Left lung (tissue), 4 donors: ENCODE measurements at regions not wholly inside any gene's neighbourhood (a gene's known extent, or its start where the extent isn't known, plus 50 kb on each side); places are given as distances from the start of the nearest gene placed in this dataset.

Experiments used
- ATAC-seq: fragments of 200-7000 bp; cut with Tn5 transposase; one replicate; pipeline ENCODE4 v1.9.1; 2020; ENCODE audit warnings: moderate library complexity
- DNase-seq, 4 donors: peaks; one replicate each; pipeline ENCODE4 v3.0.0-alpha.2; 2013 to 2020
- H3K27ac ChIP-seq, 2 donors: fragments of 200-600 bp; sonication (generic) in 1 of 2; one replicate each; pipeline versions ENCODE4 v1.5.0 to v1.8.0; 2020 to 2021
- H3K27me3 ChIP-seq, 2 donors: fragments of 200-600 bp; sonication (generic) in 1 of 2; one replicate each; pipeline versions ENCODE4 v1.5.0 to v1.8.0; 2020 to 2021
- H3K36me3 ChIP-seq, 2 donors: fragments of 200-600 bp; sonication (generic) in 1 of 2; one replicate each; pipeline versions ENCODE4 v1.5.0 to v1.8.0; 2020 to 2021
- H3K4me1 ChIP-seq, 2 donors: fragments of 200-600 bp; one replicate each; pipeline ENCODE4 v1.8.0; 2021
- H3K4me3 ChIP-seq, 2 donors: fragments of 200-600 bp; sonication (generic) in 1 of 2; one replicate each; pipeline versions ENCODE4 v1.5.0 to v1.8.0; 2020 to 2021; ENCODE audit warnings: mild to moderate bottlenecking in 1 of 2
- H3K9me3 ChIP-seq, 2 donors: fragments of 200-600 bp; sonication (generic) in 1 of 2; one replicate each; pipeline versions ENCODE4 v1.5.0 to v1.8.0; 2020 to 2021
- intact Hi-C, 2 donors: fragments of 100-400 bp; cut with DNase I; formaldehyde crosslinking; loops; one replicate each; pipeline versions ENCODE4 v1.11.2 to v1.14.2; 2022
- TF ChIP-seq, protein P1 (sequence below), 2 donors: fragments of 200-600 bp; sonication (generic) in 1 of 2; IDR thresholded peaks; one replicate each; pipeline versions ENCODE4 v1.5.0 to v1.8.0; 2021; ENCODE audit warnings: antibody characterized with exemption in 2 of 2
- donor health status: DM: no; HTN: yes; CAD: no.
- donor health status: DM: no; HTN: no; CAD: no.

GRCh38 chr4:143089847-143090246 lies 94.9 kb upstream of the USP38 start:
- DNase-seq (no peak), ATAC-seq (no peak)
- peaks cover 0 to 5% of the 10 kb centered on the region in 2 donors for H3K9me3 ChIP-seq
- H3K27me3 ChIP-seq = no peaks in the 10 kb centered on the region
- no peaks in the 10 kb centered on the region for H3K36me3 ChIP-seq
- TF ChIP-seq, protein P1, sequence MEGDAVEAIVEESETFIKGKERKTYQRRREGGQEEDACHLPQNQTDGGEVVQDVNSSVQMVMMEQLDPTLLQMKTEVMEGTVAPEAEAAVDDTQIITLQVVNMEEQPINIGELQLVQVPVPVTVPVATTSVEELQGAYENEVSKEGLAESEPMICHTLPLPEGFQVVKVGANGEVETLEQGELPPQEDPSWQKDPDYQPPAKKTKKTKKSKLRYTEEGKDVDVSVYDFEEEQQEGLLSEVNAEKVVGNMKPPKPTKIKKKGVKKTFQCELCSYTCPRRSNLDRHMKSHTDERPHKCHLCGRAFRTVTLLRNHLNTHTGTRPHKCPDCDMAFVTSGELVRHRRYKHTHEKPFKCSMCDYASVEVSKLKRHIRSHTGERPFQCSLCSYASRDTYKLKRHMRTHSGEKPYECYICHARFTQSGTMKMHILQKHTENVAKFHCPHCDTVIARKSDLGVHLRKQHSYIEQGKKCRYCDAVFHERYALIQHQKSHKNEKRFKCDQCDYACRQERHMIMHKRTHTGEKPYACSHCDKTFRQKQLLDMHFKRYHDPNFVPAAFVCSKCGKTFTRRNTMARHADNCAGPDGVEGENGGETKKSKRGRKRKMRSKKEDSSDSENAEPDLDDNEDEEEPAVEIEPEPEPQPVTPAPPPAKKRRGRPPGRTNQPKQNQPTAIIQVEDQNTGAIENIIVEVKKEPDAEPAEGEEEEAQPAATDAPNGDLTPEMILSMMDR (IDR thresholded peaks at IDR 0.05) = no peak
- no peak overlapping the region for H3K27ac ChIP-seq
- intact Hi-C loops = no loop called here
- H3K4me1 ChIP-seq = peaks cover 0 to 4% of the 10 kb centered on the region in 2 donors
- H3K4me3 ChIP-seq = no peak overlapping the region

DNA sequence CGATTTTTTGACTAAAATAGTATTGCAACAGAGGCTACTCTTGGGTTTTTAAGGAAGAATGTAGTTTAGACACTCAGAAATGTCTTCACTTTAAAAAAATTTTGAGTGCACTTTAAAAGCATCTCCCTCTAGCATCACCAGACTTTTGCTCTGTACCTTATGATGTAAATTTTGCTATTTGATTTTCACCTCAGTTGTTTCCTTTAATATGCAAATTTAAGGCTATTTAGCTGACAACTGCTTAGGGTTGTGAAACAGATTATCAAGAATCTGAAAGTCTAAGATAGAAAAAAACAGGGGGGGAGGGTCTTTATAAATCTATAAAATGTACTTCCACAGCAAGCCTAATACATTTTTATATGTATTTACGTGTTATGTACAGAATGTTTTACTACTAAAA lies 92.9 kb upstream of the USP38 start:
- TF ChIP-seq, protein P1 (IDR thresholded peaks at IDR 0.05) = no peak
- intact Hi-C loops = no loop called here
- peaks cover 0 to 9% of the 10 kb centered on the region in 2 donors for H3K9me3 ChIP-seq
- DNase-seq (no peak), ATAC-seq (no peak)
- no peaks in the 10 kb centered on the region for H3K4me1 ChIP-seq
- H3K27ac ChIP-seq = no peak overlapping the region
- no peak overlapping the region for H3K4me3 ChIP-seq
- H3K27me3 ChIP-seq = no peaks in the 10 kb centered on the region
- H3K36me3 ChIP-seq = no peaks in the 10 kb centered on the region

- ATAC-seq = no peak
- TF ChIP-seq, protein P1 (IDR thresholded peaks at IDR 0.05) = no peak
Measured at GRCh38 chr4:143095447-143095846, 89.3 kb upstream of the USP38 start.

GRCh38 chr4:143097751-143098150 lies 87.0 kb upstream of the USP38 start:
- no peaks in the 10 kb centered on the region for H3K36me3 ChIP-seq
- no peak overlapping the region for H3K4me3 ChIP-seq
- DNase-seq (peak in 1 of 4 donors; percentile 30), ATAC-seq (peak; percentile 86)
- H3K27me3 ChIP-seq = no peaks in the 10 kb centered on the region
- intact Hi-C loops = no loop called here
- no peak overlapping the region for H3K27ac ChIP-seq
- TF ChIP-seq, protein P1 (IDR thresholded peaks at IDR 0.05) = no peak
- peaks cover 0 to 9% of the 10 kb centered on the region in 2 donors for H3K9me3 ChIP-seq
- no peaks in the 10 kb centered on the region for H3K4me1 ChIP-seq

More at GRCh38 chr4:143095447-143095846, 89.3 kb upstream of the USP38 start:
- Histone ChIP-seq H3K4me3 (no peak overlapping the region), H3K9me3 (peaks cover 0 to 7% of the 10 kb centered on the region in 2 donors), H3K27me3 (no peaks in the 10 kb centered on the region), H3K27ac (no peak overlapping the region), H3K36me3 (no peaks in the 10 kb centered on the region), H3K4me1 (no peaks in the 10 kb centered on the region)
- no peak for DNase-seq
- intact Hi-C loops = no loop called here

DNA sequence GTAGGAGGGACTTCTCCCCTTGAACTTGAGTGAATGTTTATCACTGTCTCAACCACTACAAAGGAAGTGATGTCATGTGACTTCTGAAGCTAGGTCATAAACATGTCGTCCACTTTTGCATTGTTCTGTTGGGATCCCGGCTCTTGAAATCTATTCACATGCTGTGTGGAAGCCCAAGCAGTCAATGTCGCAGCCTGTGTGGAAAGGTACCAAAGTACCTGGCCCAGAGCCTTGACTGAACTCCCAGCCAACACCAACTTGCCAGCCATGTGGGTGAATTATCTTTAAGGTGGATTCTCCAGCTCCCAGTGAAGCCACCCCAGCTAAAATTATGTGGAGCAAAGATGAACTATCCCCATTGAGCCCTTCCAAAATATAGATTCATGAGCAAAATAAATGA lies 85.0 kb upstream of the USP38 start:
- H3K27ac ChIP-seq = no peak overlapping the region
- peaks cover 0 to 8% of the 10 kb centered on the region in 2 donors for H3K9me3 ChIP-seq
- no peak overlapping the region for H3K4me3 ChIP-seq
- H3K4me1 ChIP-seq = no peaks in the 10 kb centered on the region
- DNase-seq (no peak), ATAC-seq (no peak)
- intact Hi-C loops = no loop called here
- H3K27me3 ChIP-seq = no peaks in the 10 kb centered on the region
- H3K36me3 ChIP-seq = no peaks in the 10 kb centered on the region
- TF ChIP-seq, protein P1 (IDR thresholded peaks at IDR 0.05) = no peak
